CD4-positive, CD25-positive, alpha-beta regulatory T cell (primary cell): ENCODE measurements at regions not wholly inside any gene's neighbourhood (a gene's known extent, or its start where the extent isn't known, plus 50 kb on each side); places are given as distances from the start of the nearest gene placed in this dataset.

Source experiments
- ATAC-seq, 2 donors: fragments of 150-1000 bp; cut with Tn5 transposase; one replicate each; pipeline ENCODE4 v1.10.0; 2021; ENCODE audit warnings: low read depth in 2 of 2, moderate number of reproducible peaks in 2 of 2, moderate library complexity in 1 of 2
- DNase-seq, 3 donors: peaks; one replicate each; pipeline versions ENCODE4 v3.0.0 to v3.0.0-alpha.2; 2012 to 2022; ENCODE audit warnings: mixed read lengths in 1 of 3
- H3K27ac ChIP-seq: one replicate; pipeline ENCODE4 v1.7.0; 2013; ENCODE audit warnings: mild to moderate bottlenecking, low read length; ENCODE audit not compliant: insufficient read depth, poor library complexity, severe bottlenecking
- H3K27me3 ChIP-seq: one replicate; pipeline ENCODE4 v1.7.0; 2013; ENCODE audit warnings: low read length; ENCODE audit not compliant: control insufficient read depth, insufficient read depth
- H3K36me3 ChIP-seq: one replicate; pipeline ENCODE4 v1.7.0; 2013; ENCODE audit warnings: mild to moderate bottlenecking, low read length, moderate library complexity; ENCODE audit not compliant: control insufficient read depth, insufficient read depth
- H3K4me1 ChIP-seq: 2 replicates; pipeline ENCODE4 v1.7.0; 2013; ENCODE audit warnings: mild to moderate bottlenecking, low read length; ENCODE audit not compliant: insufficient read depth, control insufficient read depth, poor library complexity, severe bottlenecking
- H3K4me3 ChIP-seq: one replicate; pipeline ENCODE4 v1.7.0; 2013; ENCODE audit warnings: low read depth, mild to moderate bottlenecking, low read length, moderate library complexity
- H3K9me3 ChIP-seq, 2 experiments: 1 replicate in 1 of 2; 2 replicates in 1 of 2; pipeline ENCODE4 v1.7.0; 2013; ENCODE audit warnings: low read length in 2 of 2, mild to moderate bottlenecking in 1 of 2, moderate library complexity in 1 of 2; ENCODE audit not compliant: control insufficient read depth in 2 of 2
- H3K27ac Mint-ChIP-seq, 3 donors: one replicate each; pipeline ENCODE4 v1.8.0; 2020 to 2022; ENCODE audit warnings: mild to moderate bottlenecking in 3 of 3, mixed read lengths in 3 of 3, moderate library complexity in 2 of 3
- H3K27me3 Mint-ChIP-seq: one replicate; pipeline ENCODE4 v1.8.0; 2022; ENCODE audit warnings: mild to moderate bottlenecking, mixed read lengths
- H3K36me3 Mint-ChIP-seq: one replicate; pipeline ENCODE4 v1.8.0; 2020; ENCODE audit warnings: mixed read lengths
- H3K4me1 Mint-ChIP-seq, 4 donors: one replicate each; pipeline ENCODE4 v1.8.0; 2020 to 2022; ENCODE audit warnings: mixed read lengths in 4 of 4, mild to moderate bottlenecking in 1 of 4
- H3K4me3 Mint-ChIP-seq, 4 donors: one replicate each; pipeline ENCODE4 v1.8.0; 2020 to 2022; ENCODE audit warnings: mild to moderate bottlenecking in 4 of 4, mixed read lengths in 4 of 4, moderate library complexity in 3 of 4
- H3K9me3 Mint-ChIP-seq, 7 donors: one replicate each; pipeline ENCODE4 v1.8.0; 2020 to 2022; ENCODE audit warnings: mixed read lengths in 7 of 7, mild to moderate bottlenecking in 3 of 7, moderate library complexity in 2 of 7

GRCh38 chr7:12964836-12965235 lies 277.4 kb downstream of the ARL4A start:
- no peak overlapping the region for H3K27ac Mint-ChIP-seq
- no peak for DNase-seq
- H3K27ac ChIP-seq, result no peak overlapping the region
- no peaks in the 10 kb centered on the region for H3K36me3 Mint-ChIP-seq
- no peaks in the 10 kb centered on the region for H3K4me1 Mint-ChIP-seq
- H3K27me3 Mint-ChIP-seq, result no peaks in the 10 kb centered on the region
- no peaks in the 10 kb centered on the region for H3K9me3 Mint-ChIP-seq
- no peaks in the 10 kb centered on the region for H3K27me3 ChIP-seq
- H3K9me3 ChIP-seq, result no peaks in the 10 kb centered on the region
- no peaks in the 10 kb centered on the region for H3K4me1 ChIP-seq
- no peaks in the 10 kb centered on the region for H3K36me3 ChIP-seq
- ATAC-seq, result no peak
- H3K4me3 Mint-ChIP-seq, result no peak overlapping the region
- no peak overlapping the region for H3K4me3 ChIP-seq

GRCh38 chr7:12965767-12966166 lies 278.3 kb downstream of the ARL4A start:
- no peak overlapping the region for H3K4me3 Mint-ChIP-seq
- H3K36me3 ChIP-seq, result no peaks in the 10 kb centered on the region

DNA sequence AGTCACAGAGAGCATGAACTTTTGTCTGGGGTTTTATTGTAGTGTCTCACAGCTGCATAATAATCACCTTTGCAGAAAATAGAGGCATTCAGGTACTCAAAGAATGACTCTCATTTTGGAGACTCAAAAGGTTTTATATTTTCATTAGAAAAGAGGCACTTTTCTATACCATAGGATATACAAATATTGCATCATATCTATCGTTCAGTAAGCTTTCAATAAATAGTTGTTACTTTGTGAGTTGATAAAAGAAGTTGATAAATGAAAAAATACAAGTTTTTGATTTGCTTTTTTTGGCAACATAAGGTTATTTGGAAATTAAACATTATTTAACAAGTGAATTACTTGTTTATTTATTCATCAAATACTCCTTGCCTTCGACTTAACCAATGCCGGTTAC lies 279.9 kb downstream of the ARL4A start:
- Histone ChIP-seq H3K9me3 (no peaks in the 10 kb centered on the region), H3K27me3 (no peaks in the 10 kb centered on the region), H3K4me3 (no peak overlapping the region), H3K27ac (no peak overlapping the region), H3K36me3 (no peaks in the 10 kb centered on the region), H3K4me1 (no peaks in the 10 kb centered on the region)
- Mint-ChIP-seq H3K4me1 (no peaks in the 10 kb centered on the region), H3K27ac (no peak overlapping the region), H3K4me3 (no peak overlapping the region), H3K9me3 (no peaks in the 10 kb centered on the region), H3K36me3 (no peaks in the 10 kb centered on the region), H3K27me3 (no peaks in the 10 kb centered on the region)
- DNase-seq (no peak), ATAC-seq (no peak)

More at GRCh38 chr7:12965767-12966166, 278.3 kb downstream of the ARL4A start:
- no peak overlapping the region for H3K4me3 ChIP-seq
- no peaks in the 10 kb centered on the region for H3K27me3 ChIP-seq
- no peaks in the 10 kb centered on the region for H3K27me3 Mint-ChIP-seq
- no peaks in the 10 kb centered on the region for H3K36me3 Mint-ChIP-seq
- no peaks in the 10 kb centered on the region for H3K4me1 Mint-ChIP-seq
- no peak for ATAC-seq
- no peaks in the 10 kb centered on the region for H3K9me3 ChIP-seq
- DNase-seq, result no peak
- H3K4me1 ChIP-seq, result no peaks in the 10 kb centered on the region
- no peaks in the 10 kb centered on the region for H3K9me3 Mint-ChIP-seq
- H3K27ac ChIP-seq, result no peak overlapping the region
- no peak overlapping the region for H3K27ac Mint-ChIP-seq

DNA sequence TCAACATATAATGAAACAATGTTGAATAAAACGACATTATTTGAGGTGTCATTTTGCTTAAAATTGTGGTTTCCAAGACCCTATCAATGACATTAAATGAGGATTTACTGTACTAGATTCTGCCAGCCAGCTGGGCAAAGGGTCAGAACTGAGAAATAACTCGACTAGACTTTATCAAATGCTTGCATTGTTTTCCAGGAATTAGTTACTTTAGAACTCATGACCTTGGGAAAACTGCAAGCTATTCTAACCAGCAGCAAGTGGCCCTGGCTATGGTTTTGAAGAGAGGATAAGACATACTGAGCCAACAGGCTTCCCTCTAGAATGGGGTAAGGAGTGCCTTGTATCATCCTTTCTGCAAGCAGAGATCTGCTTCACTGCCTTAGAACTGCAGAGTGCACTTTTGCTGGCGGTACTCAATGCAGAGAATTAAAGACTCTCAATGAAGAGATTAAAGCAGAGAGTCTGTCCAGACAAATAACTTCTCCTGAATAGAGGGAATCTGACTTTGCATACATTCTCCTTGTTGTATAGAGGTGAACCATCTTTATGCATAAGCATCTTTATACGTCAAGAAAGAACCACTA lies 281.5 kb downstream of the ARL4A start:
- Histone ChIP-seq H3K4me1 (no peaks in the 10 kb centered on the region), H3K4me3 (no peak overlapping the region), H3K36me3 (no peaks in the 10 kb centered on the region), H3K27ac (no peak overlapping the region), H3K9me3 (no peaks in the 10 kb centered on the region), H3K27me3 (no peaks in the 10 kb centered on the region)
- Mint-ChIP-seq H3K4me3 (no peak overlapping the region), H3K9me3 (peaks cover 0 to 2% (median 0%) of the 10 kb centered on the region in 7 donors), H3K4me1 (no peaks in the 10 kb centered on the region), H3K27me3 (no peaks in the 10 kb centered on the region), H3K27ac (no peak overlapping the region), H3K36me3 (no peaks in the 10 kb centered on the region)
- ATAC-seq (no peak), DNase-seq (no peak)

DNA sequence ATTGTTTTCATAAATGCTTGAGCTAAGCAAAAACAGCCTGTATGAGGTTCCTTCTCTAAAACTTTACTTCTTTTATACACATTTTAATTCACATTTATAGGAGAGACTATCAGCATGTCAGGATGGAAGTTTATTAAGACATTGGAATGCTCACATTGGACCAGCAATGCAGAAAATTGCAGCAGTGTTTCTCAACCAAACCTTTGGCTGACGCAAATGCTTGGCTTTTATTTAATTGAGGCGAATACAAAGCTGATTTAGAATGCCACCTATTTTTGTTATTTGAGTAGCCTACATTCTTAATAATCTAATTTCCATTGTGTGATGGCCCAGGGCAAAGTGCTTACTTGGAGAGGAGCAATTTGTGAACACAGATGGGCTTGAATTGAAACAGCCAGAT lies 283.2 kb downstream of the ARL4A start:
- ATAC-seq, result no peak
- Mint-ChIP-seq H3K36me3 (no peaks in the 10 kb centered on the region), H3K4me3 (no peak overlapping the region), H3K27ac (no peak overlapping the region), H3K27me3 (no peaks in the 10 kb centered on the region), H3K4me1 (no peaks in the 10 kb centered on the region), H3K9me3 (peaks cover 0 to 2% (median 0%) of the 10 kb centered on the region in 7 donors)
- no peaks in the 10 kb centered on the region for H3K9me3 ChIP-seq
- H3K4me3 ChIP-seq, result no peak overlapping the region
- H3K36me3 ChIP-seq, result no peaks in the 10 kb centered on the region
- H3K27ac ChIP-seq, result no peak overlapping the region
- DNase-seq, result no peak
- no peaks in the 10 kb centered on the region for H3K4me1 ChIP-seq
- no peaks in the 10 kb centered on the region for H3K27me3 ChIP-seq

DNA sequence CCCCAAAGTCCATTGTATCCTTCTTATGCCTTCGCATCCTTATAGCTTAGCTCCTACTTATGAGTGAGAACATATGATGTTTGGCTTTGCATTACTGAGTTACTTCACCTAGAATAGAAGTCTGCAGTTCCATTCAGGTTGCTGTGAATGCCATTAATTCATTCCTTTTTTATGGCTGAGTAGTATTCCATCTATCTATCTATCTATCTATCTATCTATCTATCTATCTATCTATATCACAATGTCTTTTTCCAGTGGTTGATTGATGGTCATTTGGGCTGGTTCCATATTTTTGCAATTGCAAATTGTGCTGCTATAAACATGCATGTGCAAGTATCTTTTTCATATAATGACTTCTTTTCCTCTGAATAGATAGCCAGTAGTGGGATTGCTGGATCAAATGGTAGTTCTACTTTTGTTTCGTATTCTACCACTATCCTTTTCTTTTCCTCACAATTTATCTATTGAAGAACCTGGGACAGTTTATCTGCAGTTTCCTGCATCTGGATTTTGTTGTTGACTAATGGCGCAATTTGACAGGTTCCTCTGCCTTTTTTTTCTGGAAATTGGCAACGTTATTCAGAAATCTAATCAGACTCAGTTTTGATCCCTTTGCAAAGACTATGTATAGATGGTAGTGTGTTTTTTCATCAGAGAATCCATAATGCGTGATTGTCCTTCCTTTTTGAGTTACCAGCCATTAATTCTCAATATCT lies 287.2 kb downstream of the ARL4A start:
- Mint-ChIP-seq H3K27me3 (no peaks in the 10 kb centered on the region), H3K27ac (no peak overlapping the region), H3K9me3 (peaks cover 0 to 2% (median 0%) of the 10 kb centered on the region in 7 donors), H3K36me3 (no peaks in the 10 kb centered on the region), H3K4me1 (no peaks in the 10 kb centered on the region), H3K4me3 (no peak overlapping the region)
- DNase-seq (no peak), ATAC-seq (no peak)
- no peaks in the 10 kb centered on the region for H3K36me3 ChIP-seq
- H3K9me3 ChIP-seq, result no peaks in the 10 kb centered on the region
- no peak overlapping the region for H3K4me3 ChIP-seq
- no peaks in the 10 kb centered on the region for H3K27me3 ChIP-seq
- no peak overlapping the region for H3K27ac ChIP-seq
- H3K4me1 ChIP-seq, result no peaks in the 10 kb centered on the region

GRCh38 chr7:12975412-12975811 lies 288.0 kb downstream of the ARL4A start:
- Histone ChIP-seq H3K27ac (no peak overlapping the region), H3K4me1 (no peaks in the 10 kb centered on the region), H3K27me3 (no peaks in the 10 kb centered on the region), H3K36me3 (no peaks in the 10 kb centered on the region), H3K4me3 (no peak overlapping the region), H3K9me3 (no peaks in the 10 kb centered on the region)
- Mint-ChIP-seq H3K27me3 (no peaks in the 10 kb centered on the region), H3K36me3 (no peaks in the 10 kb centered on the region), H3K4me3 (no peak overlapping the region), H3K9me3 (peaks cover 0 to 2% (median 0%) of the 10 kb centered on the region in 7 donors), H3K27ac (no peak overlapping the region), H3K4me1 (no peaks in the 10 kb centered on the region)
- no peak for DNase-seq
- no peak for ATAC-seq

- ATAC-seq (no peak), DNase-seq (no peak)
- H3K36me3 ChIP-seq, result no peaks in the 10 kb centered on the region
- H3K27ac Mint-ChIP-seq, result no peak overlapping the region
- H3K27ac ChIP-seq, result no peak overlapping the region
- H3K9me3 ChIP-seq, result no peaks in the 10 kb centered on the region
- H3K4me1 Mint-ChIP-seq, result no peaks in the 10 kb centered on the region
- peaks cover 2% of the 10 kb centered on the region for H3K27me3 ChIP-seq
- no peak overlapping the region for H3K4me3 ChIP-seq
- H3K9me3 Mint-ChIP-seq, result no peaks in the 10 kb centered on the region
- H3K4me1 ChIP-seq, result no peaks in the 10 kb centered on the region
- H3K4me3 Mint-ChIP-seq, result no peak overlapping the region
- no peaks in the 10 kb centered on the region for H3K36me3 Mint-ChIP-seq
- no peaks in the 10 kb centered on the region for H3K27me3 Mint-ChIP-seq
Observed at GRCh38 chr7:12979181-12979580, 291.7 kb downstream of the ARL4A start.
